GM04503 (cell line): ENCODE measurements at regions not wholly inside any gene's neighbourhood (a gene's known extent, or its start where the extent isn't known, plus 50 kb on each side); places are given as distances from the start of the nearest gene placed in this dataset.
"Not testable (repeated sequence)": the region's sequence is repeated elsewhere in the genome, so short reads cannot be mapped to it uniquely, and the experiment has no call there.

Experiments used
- DNase-seq: peaks from one replicate; pipeline ENCODE4 v3.0.0-alpha.2; 2012; ENCODE audit warnings: low read depth

DNA sequence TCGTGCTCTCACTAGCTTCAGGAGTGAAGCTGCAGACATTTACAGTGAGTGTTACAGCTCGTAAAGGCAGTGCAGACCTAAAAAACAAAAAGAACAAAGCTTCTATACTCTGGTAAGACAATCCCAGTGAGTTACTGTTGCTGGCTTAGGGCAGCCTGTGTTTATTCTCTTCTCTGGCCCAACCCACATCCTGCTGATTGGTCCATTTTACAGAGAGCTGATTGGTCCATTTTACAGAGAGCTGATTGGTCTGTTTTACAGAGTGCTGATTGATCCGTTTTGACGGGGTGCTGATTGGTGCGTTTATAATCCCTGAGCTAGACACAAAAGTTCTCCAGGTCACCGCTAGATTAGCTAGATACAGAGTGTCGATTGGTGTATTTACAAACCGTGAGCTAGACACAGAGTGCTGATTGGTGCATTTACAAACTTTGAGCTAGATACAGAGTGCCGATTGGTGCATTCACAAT, 158.0 kb downstream of the KLRB1 start:
- DNase-seq: not testable (repeated sequence)

DNA sequence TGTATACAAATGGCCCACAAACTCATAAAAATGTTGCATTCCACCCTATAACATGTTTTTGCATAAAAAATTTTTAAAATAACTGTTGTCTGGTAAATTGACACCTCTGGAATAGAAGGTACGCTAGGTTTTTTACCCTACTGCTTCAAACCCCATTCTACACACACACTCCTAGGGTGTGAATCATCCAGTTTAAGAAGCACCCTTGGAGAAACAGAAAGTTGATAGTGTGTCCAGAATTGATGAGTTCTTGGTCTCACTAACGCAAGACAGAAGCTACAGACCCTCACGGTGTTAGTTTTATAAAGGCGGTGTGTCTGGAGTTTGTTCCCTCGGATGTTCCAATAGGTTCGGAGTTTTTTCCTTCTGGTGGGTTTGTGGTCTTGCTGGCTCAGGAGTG, 158.5 kb downstream of the KLRB1 start:
- DNase-seq: no peak

DNA sequence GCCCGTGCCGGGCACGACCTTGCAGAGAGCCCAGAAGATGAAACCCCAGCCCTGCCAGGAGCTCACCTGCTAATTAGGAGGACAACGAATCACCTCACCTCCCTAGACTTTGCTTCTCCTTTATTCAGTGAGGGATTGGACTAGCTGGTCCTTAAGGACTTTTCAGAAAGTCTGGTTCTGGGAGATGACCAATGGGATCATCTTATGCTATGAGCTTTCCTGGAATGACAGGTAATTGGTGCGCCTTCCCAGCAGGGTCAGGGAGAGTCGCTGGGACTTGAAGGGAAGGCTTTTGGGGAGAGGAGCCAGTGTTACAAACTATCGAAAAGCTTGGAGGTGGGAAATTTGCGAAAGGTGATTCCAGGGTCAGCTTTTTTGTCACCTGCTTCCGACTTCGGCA, 159.1 kb downstream of the KLRB1 start:
- DNase-seq: not testable (repeated sequence)

DNA sequence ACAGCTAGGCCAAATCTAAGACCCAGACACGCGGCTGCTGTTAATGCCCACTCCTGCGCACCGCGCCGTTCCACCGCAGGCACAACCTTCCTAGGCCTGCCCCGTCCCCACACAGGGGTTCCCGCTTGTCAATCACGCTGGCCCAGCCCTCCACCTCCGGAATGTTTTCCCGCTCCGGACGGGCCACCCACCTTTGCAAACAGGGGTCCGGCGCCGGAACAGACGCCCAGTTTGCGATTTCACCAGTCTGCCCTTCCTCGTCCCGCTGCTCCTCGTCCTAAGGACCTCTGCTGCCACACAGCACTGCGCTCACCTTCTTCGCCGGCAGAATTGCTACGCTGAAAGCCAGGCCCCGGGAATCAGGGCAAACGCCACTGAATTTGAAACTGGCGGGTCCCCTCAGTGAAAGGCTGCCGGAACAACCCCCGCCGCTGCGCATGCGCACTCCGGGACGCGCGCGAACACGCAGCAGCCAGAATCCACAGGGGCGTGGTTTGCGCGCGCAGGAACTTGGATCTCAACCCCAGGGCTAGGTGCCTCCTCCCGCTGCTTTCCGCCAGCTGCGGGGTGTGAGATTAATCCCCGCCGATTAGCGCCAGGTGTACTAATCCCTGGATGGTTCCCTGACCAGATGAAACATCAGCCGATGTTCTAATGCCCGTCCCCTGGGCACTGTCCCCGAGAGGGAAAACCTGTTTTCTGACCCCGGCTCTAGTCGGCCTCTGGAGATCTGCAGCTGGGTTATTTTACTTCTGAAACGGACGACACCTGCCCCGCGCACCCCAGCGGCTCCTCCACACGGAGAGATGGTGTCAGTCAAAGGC, 159.7 kb downstream of the KLRB1 start:
- DNase-seq: peak; percentile 21

DNA sequence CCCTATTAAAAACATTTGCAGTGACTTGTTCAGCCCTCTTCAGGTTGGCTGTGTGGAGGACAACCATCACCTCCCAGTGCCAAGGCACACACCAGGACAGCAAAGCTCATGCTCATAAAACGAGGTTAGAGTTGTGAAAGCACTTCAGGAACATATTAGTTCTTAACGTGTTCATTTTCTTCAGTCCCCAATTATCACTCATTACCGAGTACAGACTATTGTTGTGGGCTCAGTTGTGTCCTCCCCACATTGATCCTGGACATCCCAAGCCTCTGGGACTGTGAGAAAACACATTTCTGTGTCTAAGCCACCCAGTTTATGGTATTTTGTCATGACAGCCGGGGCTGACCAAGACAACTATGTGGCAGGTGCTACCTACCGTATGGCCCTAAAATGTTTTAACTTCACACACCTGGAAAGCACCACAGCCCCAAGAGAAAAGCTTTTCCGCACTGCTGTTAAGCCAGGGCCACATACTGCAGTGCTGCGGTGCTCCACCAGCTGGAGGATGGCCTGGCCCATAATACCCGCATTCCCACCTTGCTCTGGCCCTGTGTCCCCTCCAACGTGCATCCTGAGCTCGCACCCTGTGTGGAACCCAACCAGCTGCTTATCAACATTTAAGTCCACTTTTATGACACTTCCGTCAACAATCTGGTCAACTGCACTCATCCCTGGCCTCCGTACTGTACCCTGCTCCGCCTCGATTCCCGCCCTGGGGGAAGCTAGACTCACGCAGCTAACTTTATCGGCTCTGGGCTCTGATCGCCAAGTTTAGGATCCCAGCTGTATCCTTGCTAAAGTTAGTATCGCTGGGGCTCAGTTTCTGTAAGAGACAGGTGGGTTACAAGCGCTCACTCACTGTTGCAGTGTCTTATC, 160.6 kb downstream of the KLRB1 start:
- not testable (repeated sequence) for DNase-seq

DNA sequence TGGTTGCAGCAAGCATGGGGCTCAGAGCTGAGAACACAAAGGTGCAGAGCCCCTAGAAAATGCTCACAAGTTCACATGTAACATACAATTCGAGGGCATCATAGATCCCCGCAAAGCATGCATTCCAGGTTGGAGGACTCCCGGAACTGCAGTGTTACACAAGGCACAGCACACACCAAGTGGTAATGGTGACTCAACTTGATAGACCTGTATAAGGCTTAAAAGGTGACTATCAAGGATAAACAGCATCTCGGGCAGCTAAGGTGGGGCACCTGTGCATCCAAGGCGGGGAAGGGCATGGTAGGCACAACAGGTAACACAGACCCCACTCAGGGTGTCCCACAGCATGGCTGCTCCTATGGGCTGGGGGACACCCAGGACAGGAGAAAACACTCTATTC, 167.3 kb downstream of the KLRB1 start:
- DNase-seq: not testable (repeated sequence)

DNA sequence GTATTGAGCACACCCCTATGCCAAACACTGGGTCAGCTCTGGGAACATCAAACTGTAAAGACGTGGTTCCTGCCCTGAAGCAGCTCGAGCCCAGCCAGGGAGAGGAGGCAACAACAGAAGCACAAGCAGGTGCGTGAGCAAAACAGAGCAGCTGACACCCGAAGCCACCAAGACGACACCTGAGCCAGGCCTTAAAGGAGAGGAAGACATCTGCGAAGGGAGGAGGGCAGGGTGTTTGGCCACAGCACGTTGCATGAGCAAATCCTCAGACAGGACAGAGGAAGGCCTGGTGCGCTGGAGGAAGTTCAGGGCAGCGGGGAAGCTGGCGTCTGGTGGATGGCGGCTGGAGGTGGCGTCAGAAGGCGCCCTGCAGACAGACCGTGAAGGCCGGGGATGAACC, 172.0 kb downstream of the KLRB1 start:
- not testable (repeated sequence) for DNase-seq

DNA sequence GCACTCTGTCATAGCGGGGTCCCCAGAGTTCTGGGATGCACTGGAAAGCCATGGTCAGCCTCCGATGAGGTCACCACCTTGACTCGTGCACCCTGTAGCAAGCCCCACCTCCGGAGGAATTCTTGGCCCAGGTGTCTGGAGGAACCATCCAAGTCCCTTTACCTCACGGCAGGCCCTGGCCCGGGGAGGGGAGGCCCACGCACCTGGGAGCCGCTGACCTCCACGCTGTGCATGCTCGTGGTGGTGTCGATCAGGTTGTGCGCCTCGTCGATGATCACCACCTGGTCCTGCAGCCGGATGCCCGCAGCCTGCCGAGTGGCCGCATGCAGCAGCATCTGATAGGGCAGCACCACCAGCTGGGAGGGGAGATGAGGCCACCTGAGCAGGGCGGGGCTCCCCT, 177.3 kb downstream of the KLRB1 start:
- DNase-seq: not testable (repeated sequence)

DNA sequence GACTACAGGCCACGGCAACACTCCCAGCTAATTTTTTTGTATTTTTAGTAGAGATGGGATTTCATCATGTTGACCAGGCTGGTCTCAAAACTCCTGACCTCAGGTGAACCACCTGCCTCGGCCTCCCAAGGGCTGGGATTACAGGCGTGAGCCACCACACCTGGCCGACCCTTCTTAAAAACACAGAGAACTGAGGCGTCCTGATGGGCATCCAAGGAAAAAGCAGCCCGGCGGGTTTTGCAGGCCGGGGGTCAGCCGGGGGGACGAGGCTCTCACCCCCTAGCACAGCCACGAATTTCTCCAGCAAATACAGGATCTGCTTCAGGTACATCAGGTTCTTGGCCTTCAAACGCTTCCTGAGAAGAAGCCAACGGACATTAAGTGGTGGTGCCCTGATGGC, 178.9 kb downstream of the KLRB1 start:
- DNase-seq: not testable (repeated sequence)

DNA sequence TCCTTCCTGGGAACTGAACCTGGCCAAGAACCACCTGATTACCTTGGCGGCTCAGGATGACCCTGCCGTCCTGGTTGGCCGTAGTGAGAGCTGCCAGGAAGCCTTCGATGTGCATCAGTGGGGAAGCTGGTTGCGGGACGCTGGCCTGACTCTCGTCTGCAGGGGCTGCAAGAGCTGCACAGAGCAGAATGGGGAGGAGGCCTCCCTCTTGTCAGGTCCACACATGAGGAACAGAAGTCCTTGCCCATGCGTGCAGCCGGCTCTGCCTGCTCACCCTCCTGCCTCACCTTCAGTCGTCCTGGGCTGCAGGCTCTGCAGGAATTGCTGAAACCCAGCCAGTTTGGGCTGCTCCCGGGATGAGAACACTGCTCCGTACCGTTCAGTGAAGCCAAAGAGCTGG, 182.3 kb downstream of the KLRB1 start:
- not testable (repeated sequence) for DNase-seq

DNA sequence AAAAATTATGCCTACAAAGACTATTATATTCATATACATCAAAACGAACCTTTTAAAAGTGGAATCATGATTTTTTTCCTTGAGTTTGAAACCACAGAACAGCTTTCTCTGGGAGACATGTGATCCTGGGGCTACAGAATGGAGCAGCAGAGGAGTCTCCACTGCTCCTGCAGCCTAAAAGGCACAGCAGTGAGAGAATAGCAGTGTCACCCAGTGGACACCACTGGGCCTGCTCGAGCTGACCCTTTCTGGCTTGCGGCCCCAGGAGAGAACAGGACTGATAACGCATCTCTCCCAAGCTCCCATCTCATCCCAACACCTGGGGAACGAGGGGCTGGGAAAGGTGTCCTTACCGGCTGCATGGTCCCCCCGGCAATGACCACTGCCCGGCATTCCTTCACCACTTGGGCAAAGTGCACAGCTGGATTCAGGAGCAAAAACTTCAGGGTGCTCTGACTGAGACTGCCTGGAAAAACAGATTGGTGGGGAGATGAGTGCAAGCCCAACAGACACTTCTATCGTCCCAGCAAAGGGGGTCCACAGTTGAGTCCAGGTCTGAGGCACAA, 183.5 kb downstream of the KLRB1 start:
- DNase-seq: not testable (repeated sequence)

DNA sequence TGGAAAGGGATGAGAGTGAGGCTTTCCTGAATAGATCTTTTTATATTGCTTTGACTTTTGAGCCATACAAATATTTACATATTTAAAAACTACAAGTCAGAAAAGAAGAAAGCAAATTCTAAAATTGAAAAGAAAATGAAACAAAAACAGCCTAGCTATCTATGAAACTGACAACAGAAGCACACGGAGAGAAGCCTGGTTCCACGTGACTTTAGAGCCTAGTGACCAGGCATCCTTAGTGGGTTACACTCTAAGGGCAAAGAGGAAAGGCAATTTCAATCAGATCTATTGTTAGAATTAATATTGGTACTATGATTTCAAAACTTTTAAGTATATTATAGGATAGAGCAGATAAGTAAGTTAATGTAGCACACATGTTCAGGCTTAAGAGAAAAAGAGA, 185.0 kb downstream of the KLRB1 start:
- not testable (repeated sequence) for DNase-seq

DNA sequence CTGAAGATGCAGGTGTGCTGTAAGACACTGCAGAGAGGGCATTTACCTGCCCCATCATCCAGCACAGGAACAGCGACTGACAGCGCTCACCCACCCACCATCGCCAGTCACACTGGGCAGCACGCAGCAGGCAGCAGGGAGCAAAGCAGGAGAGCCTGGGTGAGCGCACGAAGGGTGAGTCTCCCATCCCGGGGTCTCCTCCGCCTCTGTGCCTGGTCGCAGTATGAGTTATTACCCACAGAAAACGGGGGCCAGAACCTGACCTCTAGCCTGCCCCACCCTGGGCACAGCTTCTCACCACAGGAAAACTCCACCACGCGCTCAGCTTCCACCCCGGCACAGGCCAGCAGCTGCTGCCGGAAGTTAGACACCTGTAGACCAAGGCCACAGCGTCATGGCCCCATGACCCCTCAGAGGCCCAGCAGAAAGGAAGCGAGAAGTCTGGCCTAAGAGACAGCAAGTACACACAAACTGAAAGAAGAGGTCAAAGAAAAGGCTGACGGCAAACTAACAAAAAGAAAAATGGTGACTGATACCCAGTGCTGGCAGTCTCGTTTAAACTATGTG, 186.1 kb downstream of the KLRB1 start:
- DNase-seq: not testable (repeated sequence)

DNA sequence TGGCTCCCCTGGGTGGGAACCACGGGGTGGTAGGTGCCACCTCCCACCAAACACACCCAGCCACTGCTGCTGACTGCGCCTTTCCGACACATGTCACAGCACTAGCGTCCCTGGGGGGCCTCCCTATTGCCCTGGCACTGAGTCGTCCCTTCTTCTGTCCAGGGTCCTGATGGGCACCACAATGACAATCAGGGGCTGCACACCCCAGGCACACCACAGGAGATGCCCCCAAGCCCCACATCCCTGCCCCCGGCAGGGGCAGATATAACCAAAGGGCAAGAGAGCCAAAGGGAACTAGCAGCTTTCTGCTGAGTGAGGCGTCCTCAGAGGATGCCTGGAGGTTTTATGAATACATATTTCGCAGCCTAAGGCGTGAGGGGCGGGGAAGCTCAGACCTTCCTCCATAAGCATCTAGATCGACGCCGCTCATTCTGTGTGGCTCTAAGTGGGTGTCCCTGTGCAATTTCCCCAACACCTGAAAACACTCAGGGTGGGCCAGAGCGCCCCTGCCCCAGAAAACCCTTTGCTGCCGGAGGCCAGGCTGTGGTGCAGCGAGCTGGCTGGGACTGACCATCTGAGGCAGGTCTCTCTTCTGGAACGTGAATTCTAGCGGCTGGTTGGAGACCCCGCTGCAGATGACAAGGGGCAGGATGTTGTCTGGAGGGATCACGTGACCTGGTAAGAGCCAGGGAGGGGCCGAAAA, 186.7 kb downstream of the KLRB1 start:
- not testable (repeated sequence) for DNase-seq

DNA sequence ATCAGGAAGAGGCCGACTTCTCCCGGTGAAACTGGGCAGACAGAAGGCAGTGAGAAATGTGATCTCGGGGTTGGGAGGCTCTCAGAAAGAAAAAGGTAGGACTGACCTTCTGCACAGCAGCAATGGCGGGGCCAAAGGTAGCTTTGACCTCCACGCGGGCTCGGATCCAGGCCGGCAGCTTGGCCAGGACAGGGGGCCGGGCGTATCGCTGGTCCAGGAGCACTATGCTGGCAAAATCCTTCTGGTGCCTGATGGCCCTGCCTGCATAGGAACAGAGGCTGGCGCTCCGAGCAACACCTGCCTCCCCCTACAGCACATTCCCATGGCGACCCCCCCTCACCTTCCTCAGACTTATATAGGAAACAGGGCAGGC, 189.1 kb downstream of the KLRB1 start:
- not testable (repeated sequence) for DNase-seq

DNA sequence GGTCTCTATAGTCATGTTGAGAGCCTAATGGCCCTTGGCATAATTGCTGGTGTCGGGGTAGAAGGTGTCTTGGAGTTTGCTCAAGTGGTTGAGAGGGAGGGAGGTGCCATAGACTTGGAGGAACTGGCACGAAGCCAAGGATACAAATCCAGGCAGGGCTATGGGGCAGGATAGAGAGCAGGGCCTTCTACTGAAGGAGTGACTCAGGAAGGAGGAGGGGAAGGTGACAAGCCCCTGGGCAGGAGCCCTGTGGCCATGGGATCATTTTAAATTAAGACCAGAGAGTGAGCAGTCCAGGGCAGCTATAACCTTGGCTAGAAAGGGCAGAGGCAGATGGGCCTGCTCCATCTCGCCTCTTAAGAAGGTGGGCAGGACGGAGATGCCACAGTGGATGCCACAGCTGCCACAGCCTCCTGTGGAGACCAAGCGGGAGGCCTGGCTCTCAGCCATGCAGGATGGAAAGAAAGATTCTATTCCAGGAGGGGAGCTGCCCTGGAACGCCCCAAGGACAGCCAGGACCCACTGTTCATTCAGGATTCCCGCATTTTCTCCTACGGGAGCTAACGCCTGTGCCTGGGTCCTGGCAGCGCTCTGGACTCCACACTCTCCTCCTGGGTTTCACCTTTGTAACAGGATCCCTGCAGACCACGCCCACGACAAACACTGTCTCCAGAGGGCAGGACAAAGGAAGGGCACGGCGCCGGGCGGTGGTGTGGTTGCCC, 189.6 kb downstream of the KLRB1 start:
- not testable (repeated sequence) for DNase-seq

DNA sequence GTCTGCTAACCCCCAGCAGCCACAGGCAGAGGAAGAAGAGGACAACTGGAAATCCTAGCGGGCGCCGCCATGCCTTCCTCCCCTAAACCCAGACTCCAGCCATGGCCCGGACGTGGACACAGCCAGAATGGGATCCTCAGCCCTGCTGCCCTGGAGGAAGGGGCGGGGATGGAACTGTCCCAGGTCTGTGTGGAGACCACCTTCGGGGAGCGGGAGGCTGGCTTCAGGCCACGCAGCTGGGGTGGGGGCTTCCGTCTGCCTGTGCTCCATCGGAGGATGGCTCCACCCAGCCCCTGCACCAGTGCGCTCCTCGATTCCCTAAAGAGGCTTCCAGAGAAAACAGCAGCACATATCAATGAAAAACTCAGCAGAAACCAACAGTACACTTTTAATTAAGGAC, 190.4 kb downstream of the KLRB1 start:
- DNase-seq: not testable (repeated sequence)

DNA sequence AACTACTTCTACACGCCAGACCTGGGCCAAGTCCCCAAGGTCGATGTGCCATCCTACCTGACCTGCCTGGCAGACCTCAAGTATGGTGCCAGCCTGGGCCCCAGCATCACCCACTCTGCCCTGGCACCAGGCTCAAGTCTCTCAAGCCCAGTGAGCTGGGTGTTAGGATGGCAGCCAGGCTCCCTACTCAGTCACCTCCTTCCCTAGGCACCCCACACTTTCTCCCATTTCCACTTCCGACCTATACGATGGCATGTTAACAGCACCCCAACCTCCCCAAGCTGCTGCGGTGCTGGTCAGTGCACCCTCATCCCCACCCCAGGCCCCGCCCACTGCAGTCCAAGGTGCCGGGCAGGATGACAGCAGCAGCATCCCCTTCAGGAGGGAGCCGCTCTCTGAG, 191.4 kb downstream of the KLRB1 start:
- DNase-seq: not testable (repeated sequence)

DNA sequence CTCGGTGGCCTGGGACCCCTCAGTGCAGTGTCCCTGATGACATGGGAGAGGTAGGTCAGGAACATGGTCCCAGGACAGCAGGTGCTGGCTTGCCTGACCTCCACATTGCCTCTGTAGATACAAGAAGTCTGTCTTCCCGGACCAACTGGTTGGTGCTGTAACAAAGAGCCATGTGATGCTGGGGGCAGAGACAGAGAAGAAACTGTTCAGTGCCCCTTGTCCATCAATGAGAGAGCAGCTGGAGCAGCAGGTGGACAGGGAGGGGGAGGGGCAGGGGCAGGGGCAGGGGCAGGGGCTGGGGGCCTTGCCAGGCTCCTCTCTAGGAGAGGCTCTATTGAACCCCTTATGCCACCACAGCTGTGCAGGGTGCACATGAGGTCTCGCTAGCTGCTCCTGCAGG, 191.8 kb downstream of the KLRB1 start:
- DNase-seq: not testable (repeated sequence)

DNA sequence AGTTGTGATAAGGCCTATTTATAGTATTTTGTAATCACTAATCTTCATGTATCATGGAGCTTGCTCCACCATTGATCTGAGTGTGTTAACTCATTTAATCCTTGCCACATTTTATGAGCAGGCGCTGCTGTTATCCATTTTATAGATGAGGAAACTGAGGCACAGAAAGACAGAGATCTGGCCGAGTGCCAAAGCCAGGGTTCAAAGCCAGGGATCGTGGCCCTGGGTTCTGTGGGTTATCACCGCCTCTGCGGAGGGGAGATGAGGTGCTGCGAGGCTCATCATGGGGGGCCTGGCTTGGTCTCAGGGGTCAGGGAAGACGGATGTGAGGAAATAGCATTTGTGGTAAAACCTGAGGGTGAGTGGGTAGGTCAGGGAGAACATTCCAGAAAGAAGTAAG, 193.9 kb downstream of the KLRB1 start:
- not testable (repeated sequence) for DNase-seq

DNA sequence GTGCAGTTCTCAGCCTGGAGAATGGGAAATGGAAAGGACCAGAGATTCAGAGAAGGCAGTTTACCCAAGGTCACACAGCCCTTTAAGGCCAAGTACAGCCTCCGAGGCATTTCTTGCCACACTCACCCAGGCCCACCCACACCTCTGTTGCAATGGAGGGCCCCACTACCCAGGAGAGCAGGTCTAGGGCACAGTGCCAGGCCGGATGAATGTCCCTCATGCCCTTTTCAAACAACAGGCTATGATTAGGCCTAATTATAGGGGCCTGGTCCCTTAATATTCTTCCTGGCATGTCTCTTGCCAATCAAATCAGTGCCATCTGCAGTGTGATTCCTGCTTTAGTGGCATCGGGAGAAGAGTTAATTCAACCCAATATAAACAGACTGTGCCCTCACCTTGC, 195.3 kb downstream of the KLRB1 start:
- DNase-seq: not testable (repeated sequence)
